ENCODE measurements at regions not wholly inside any gene's neighbourhood (a gene's known extent, or its start where the extent isn't known, plus 50 kb on each side); places are given as distances from the start of the nearest gene placed in this dataset.

GRCh38 chr5:28850320-28850921 lies 1812.0 kb upstream of the CDH9 start (continued):
- TF ChIP-seq SAP30 (IDR thresholded peaks at IDR 0.05; ENCODE audit: insufficient read depth, insufficient replicate concordance, low read length) (no peak), CEBPB (IDR thresholded peaks at IDR 0.05; ENCODE audit: low read depth, low read length) (no peak), JUND (IDR thresholded peaks at IDR 0.05; ENCODE audit: low read length) (no peak)

All from H1 (cell line).